Tongue (tissue), 1 donor: ENCODE measurements at regions not wholly inside any gene's neighbourhood (a gene's known extent, or its start where the extent isn't known, plus 50 kb on each side); places are given as distances from the start of the nearest gene placed in this dataset.
"Not testable (repeated sequence)": the region's sequence is repeated elsewhere in the genome, so short reads cannot be mapped to it uniquely, and the experiment has no call there.

Experiments used
- DNase-seq: peaks from one replicate; pipeline ENCODE4 v3.0.0-alpha.2; 2015

GRCh38 chr6:4459032-4459431 lies 317.2 kb upstream of the CDYL start:
- no peak for DNase-seq

GRCh38 chr6:4451718-4452117 lies 316.3 kb upstream of the ECI2 start:
- DNase-seq, result no peak

GRCh38 chr6:4451081-4451480 lies 315.7 kb upstream of the ECI2 start:
- no peak for DNase-seq

GRCh38 chr6:4450237-4450636 lies 314.9 kb upstream of the ECI2 start:
- no peak for DNase-seq

GRCh38 chr6:4449409-4449808 lies 314.0 kb upstream of the ECI2 start:
- no peak for DNase-seq

- no peak for DNase-seq
These were observed 313.5 kb upstream of the ECI2 start for GRCh38 chr6:4448841-4449240.

- no peak for DNase-seq
These were observed 312.4 kb upstream of the ECI2 start for GRCh38 chr6:4447639-4448330.

GRCh38 chr6:4446982-4447381 lies 311.6 kb upstream of the ECI2 start:
- DNase-seq, result no peak

- no peak for DNase-seq
These were observed 306.6 kb upstream of the ECI2 start for GRCh38 chr6:4441981-4442434.

- peak; percentile 17 for DNase-seq
These were observed 303.8 kb upstream of the ECI2 start for GRCh38 chr6:4439159-4439558.

- DNase-seq, result no peak
These were observed 302.0 kb upstream of the ECI2 start for GRCh38 chr6:4437342-4437741.

GRCh38 chr6:4435981-4436445 lies 300.6 kb upstream of the ECI2 start:
- DNase-seq, result no peak

GRCh38 chr6:4434655-4435054 lies 299.3 kb upstream of the ECI2 start:
- no peak for DNase-seq

- DNase-seq, result no peak
These were observed 297.8 kb upstream of the ECI2 start for GRCh38 chr6:4433199-4433598.

- no peak for DNase-seq
These were observed 291.6 kb upstream of the ECI2 start for GRCh38 chr6:4426968-4427367.

- DNase-seq, result no peak
These were observed 286.5 kb upstream of the ECI2 start for GRCh38 chr6:4421837-4422236.

GRCh38 chr6:4420160-4420865 lies 284.9 kb upstream of the ECI2 start:
- DNase-seq, result no peak

GRCh38 chr6:4415549-4415948 lies 280.2 kb upstream of the ECI2 start:
- no peak for DNase-seq

GRCh38 chr6:4414078-4414477 lies 278.7 kb upstream of the ECI2 start:
- DNase-seq, result not testable (repeated sequence)

- no peak for DNase-seq
These were observed 277.7 kb upstream of the ECI2 start for GRCh38 chr6:4413073-4413472.

GRCh38 chr6:4412488-4412887 lies 277.1 kb upstream of the ECI2 start:
- peak; percentile 74 for DNase-seq

- no peak for DNase-seq
These were observed 276.7 kb upstream of the ECI2 start for GRCh38 chr6:4412077-4412476.

- not testable (repeated sequence) for DNase-seq
These were observed 272.3 kb upstream of the ECI2 start for GRCh38 chr6:4407710-4408109.
